Upper lobe of left lung (tissue), 6 donors: ENCODE measurements at regions not wholly inside any gene's neighbourhood (a gene's known extent, or its start where the extent isn't known, plus 50 kb on each side); places are given as distances from the start of the nearest gene placed in this dataset.
"Not testable (repeated sequence)": the region's sequence is repeated elsewhere in the genome, so short reads cannot be mapped to it uniquely, and the experiment has no call there.

Source experiments
- ATAC-seq, 2 donors: fragments of 200-7000 bp; cut with Tn5 transposase; one replicate each; pipeline ENCODE4 v1.9.1; 2022; ENCODE audit warnings: mild to moderate bottlenecking in 2 of 2, moderate library complexity in 2 of 2; ENCODE audit not compliant: low FRiP score in 2 of 2
- DNase-seq, 2 donors: peaks; one replicate each; pipeline ENCODE4 v3.0.0-alpha.2; 2019 to 2020
- H3K27ac ChIP-seq, 4 donors: fragments of 200-600 bp; sonication (generic); one replicate each; pipeline ENCODE4 v1.5.1; 2016 to 2019
- H3K27me3 ChIP-seq, 4 donors: fragments of 200-600 bp; sonication (generic); one replicate each; pipeline ENCODE4 v1.5.1; 2017 to 2019
- H3K36me3 ChIP-seq, 4 donors: fragments of 200-600 bp; sonication (generic); one replicate each; pipeline ENCODE4 v1.5.1; 2016 to 2019
- H3K4me1 ChIP-seq, 4 donors: fragments of 200-600 bp; sonication (generic); one replicate each; pipeline ENCODE4 v1.5.1; 2018 to 2019
- H3K4me3 ChIP-seq, 4 donors: fragments of 200-600 bp; sonication (generic); one replicate each; pipeline ENCODE4 v1.5.1; 2017 to 2019; ENCODE audit warnings: mild to moderate bottlenecking in 2 of 4, moderate library complexity in 1 of 4
- H3K9me3 ChIP-seq, 4 donors: fragments of 200-600 bp; sonication (generic); one replicate each; pipeline ENCODE4 v1.5.1; 2018 to 2019
- EP300 ChIP-seq, 4 donors: sonication (generic); formaldehyde crosslinking; IDR thresholded peaks; one replicate each; pipeline ENCODE4 v1.5.1; 2017; ENCODE audit warnings: antibody characterized with exemption in 4 of 4, control low read depth in 2 of 4
- POLR2A ChIP-seq, 4 donors: fragments of 450-650 bp; IDR thresholded peaks; one replicate each; pipeline ENCODE4 v1.5.1; 2016 to 2017; ENCODE audit warnings: antibody characterized with exemption in 4 of 4, mild to moderate bottlenecking in 2 of 4
- POLR2AphosphoS5 ChIP-seq, 2 donors: sonication (generic); formaldehyde crosslinking; IDR thresholded peaks; one replicate each; pipeline ENCODE4 v1.5.1; 2017; ENCODE audit warnings: antibody characterized with exemption in 2 of 2
- WGBS, 2 donors: methylation state at CpG; one replicate each; pipeline ENCODE4 v1.1.5; 2017 to 2018; 5-methylcytosine and 5-hydroxymethylcytosine counted together
- TF ChIP-seq, protein P1 (sequence below), 6 experiments: fragments of 450-650 bp in 4 of 6; fragments of 200-600 bp in 2 of 6; sonication (generic) in 2 of 6; IDR thresholded peaks; one replicate each; pipeline ENCODE4 v1.5.1; 2016 to 2019; ENCODE audit warnings: antibody characterized with exemption in 6 of 6
- donor health status: DM: no; HTN: no; CAD: no; lungs with moderate emphysema.
- donor health status: DM: no; HTN: yes; CAD: no; lungs with severe emphysema.

DNA sequence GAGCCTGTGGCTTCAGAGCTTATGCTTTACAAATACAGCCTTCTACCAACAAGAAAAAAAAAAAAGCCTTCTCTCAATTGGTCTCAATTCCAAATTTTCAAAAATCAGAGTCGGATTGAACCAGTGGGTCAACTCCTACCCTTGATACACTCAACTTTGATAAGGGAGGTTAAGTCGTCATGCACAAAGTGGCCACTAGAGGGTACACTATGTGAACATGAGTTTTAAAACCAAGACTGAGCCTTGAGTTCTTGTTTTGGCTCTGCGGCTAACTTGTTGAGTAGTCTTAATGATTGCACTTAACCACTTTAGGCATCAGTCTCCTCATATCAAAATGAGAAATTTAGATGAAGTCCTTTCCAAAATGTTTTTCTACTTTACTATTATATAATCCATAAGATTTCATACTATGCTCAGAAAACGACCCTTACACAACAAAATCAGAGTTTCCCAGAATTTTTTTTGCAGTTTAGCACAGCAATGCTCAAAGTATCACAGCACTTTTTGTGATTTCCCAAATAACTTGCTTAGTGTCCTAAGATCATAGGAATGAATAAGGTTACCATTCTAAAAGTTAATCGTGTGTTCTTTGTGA is 92.9 kb upstream of the MTAP start:
- no peaks in the 10 kb centered on the region for H3K27me3 ChIP-seq
- no peak for TF ChIP-seq EP300 (IDR thresholded peaks at IDR 0.05)
- TF ChIP-seq, protein P1, sequence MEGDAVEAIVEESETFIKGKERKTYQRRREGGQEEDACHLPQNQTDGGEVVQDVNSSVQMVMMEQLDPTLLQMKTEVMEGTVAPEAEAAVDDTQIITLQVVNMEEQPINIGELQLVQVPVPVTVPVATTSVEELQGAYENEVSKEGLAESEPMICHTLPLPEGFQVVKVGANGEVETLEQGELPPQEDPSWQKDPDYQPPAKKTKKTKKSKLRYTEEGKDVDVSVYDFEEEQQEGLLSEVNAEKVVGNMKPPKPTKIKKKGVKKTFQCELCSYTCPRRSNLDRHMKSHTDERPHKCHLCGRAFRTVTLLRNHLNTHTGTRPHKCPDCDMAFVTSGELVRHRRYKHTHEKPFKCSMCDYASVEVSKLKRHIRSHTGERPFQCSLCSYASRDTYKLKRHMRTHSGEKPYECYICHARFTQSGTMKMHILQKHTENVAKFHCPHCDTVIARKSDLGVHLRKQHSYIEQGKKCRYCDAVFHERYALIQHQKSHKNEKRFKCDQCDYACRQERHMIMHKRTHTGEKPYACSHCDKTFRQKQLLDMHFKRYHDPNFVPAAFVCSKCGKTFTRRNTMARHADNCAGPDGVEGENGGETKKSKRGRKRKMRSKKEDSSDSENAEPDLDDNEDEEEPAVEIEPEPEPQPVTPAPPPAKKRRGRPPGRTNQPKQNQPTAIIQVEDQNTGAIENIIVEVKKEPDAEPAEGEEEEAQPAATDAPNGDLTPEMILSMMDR (IDR thresholded peaks at IDR 0.05): peak; percentile 52 to 84 (median 71)

DNA sequence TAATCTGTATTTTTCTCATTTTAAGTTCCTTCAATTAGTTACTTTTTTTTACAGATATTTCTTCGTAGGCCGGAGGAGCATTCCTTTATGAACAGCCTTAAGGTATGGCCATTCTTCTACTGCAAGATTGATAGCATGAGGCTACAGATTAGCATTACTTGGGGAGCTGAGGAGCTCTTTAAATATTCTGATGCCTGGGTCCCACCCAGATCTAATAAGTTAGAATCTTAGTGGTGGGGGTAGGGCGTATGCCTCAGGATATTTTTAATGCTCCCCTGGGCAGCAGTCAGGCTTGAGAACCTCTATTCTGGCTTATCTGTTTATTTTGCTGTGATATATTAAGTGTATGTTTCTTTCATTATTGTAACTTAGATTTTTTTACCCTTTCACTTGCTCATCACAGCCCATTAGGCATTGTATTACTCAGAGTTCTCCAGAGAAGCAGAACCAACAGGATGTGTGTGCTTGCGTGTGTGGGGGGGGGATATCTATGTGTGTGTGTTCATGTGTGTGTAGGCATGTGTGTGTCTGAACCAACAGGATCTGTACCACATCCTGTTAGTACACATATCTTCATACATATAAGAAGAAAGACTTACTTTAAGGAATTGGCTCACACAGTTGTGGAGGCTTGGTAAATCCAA is 91.8 kb upstream of the MTAP start:
- DNase-seq: no peak
- 67 to 78% methylated on average over 4 of the region's 4 CpGs for WGBS, 2 donors
- ATAC-seq: no peak
- Histone ChIP-seq H3K27me3 (no peaks in the 10 kb centered on the region), H3K27ac (no peak overlapping the region), H3K4me3 (no peak overlapping the region), H3K36me3 (no peaks in the 10 kb centered on the region), H3K4me1 (no peaks in the 10 kb centered on the region), H3K9me3 (no peaks in the 10 kb centered on the region)
- TF ChIP-seq POLR2AphosphoS5 (IDR thresholded peaks at IDR 0.05) (no peak), EP300 (IDR thresholded peaks at IDR 0.05) (no peak), POLR2A (IDR thresholded peaks at IDR 0.05) (no peak)
- TF ChIP-seq, protein P1 (IDR thresholded peaks at IDR 0.05): no peak

More for the DNA sequence above, 92.9 kb upstream of the MTAP start:
- ATAC-seq: peak; percentile 80 to 85
- Histone ChIP-seq H3K36me3 (no peaks in the 10 kb centered on the region), H3K4me3 (no peak overlapping the region), H3K4me1 (no peaks in the 10 kb centered on the region), H3K9me3 (no peaks in the 10 kb centered on the region), H3K27ac (no peak overlapping the region)
- 41 to 55% methylated on average over 5 of the region's 5 CpGs for WGBS, 2 donors
- DNase-seq: peak in 1 of 2 donors; percentile 60

DNA sequence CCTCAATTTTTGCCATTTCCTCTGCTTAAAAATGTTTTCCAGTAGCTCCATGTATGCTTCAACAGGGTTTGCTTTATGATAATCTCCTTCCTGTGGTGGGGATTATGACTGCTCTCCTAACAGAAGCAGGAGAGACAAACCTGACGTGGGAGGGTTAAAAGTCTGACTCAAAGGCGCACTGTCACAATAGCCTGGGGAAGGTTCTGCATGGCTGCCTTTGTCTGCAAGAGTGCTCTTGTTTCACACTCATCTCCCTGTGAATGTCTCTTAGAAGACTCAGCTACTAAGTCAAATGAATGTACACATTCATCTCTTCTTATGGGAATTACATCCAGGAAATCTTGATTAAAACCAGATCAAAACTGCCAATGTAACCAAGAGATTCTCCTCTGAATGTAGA is 90.9 kb upstream of the MTAP start:
- Histone ChIP-seq H3K27ac (no peak overlapping the region), H3K4me1 (no peaks in the 10 kb centered on the region), H3K9me3 (no peaks in the 10 kb centered on the region), H3K4me3 (no peak overlapping the region), H3K36me3 (no peaks in the 10 kb centered on the region), H3K27me3 (no peaks in the 10 kb centered on the region)
- 59 to 76% methylated on average over 2 of the region's 2 CpGs for WGBS, 2 donors
- no peak for DNase-seq
- TF ChIP-seq, protein P1 (IDR thresholded peaks at IDR 0.05): no peak
- TF ChIP-seq POLR2A (IDR thresholded peaks at IDR 0.05) (no peak), POLR2AphosphoS5 (IDR thresholded peaks at IDR 0.05) (no peak), EP300 (IDR thresholded peaks at IDR 0.05) (no peak)
- ATAC-seq: no peak

DNA sequence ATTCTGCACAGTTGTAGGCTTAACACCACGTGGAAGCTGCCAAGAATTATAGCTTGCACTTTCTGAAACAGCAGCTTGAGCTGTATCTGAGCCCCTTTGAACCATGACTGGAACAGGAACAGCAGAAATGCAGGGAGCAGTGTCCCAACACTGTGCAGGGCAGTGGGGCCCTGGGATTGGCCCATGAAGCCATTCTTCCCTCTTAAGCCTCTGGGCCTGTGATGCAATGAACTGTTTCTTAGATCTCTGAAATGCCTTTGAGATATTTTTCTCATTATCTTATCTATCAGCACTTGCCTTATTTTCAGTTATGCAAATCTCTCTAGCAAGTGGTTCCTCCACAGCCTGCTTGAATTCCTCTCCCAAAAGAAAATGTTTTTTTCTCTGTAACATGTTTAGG is 87.0 kb upstream of the MTAP start:
- H3K36me3 ChIP-seq: no peaks in the 10 kb centered on the region
- H3K9me3 ChIP-seq: no peaks in the 10 kb centered on the region
- no peaks in the 10 kb centered on the region for H3K27me3 ChIP-seq
- ATAC-seq: no peak
- H3K4me3 ChIP-seq: no peak overlapping the region
- TF ChIP-seq EP300 (IDR thresholded peaks at IDR 0.05) (no peak), POLR2A (IDR thresholded peaks at IDR 0.05) (no peak), POLR2AphosphoS5 (IDR thresholded peaks at IDR 0.05) (no peak)
- TF ChIP-seq, protein P1 (IDR thresholded peaks at IDR 0.05): no peak
- H3K4me1 ChIP-seq: no peaks in the 10 kb centered on the region
- 29 to 33% methylated on average over 1 of the region's 1 CpG for WGBS, 2 donors
- no peak overlapping the region for H3K27ac ChIP-seq
- DNase-seq: no peak

DNA sequence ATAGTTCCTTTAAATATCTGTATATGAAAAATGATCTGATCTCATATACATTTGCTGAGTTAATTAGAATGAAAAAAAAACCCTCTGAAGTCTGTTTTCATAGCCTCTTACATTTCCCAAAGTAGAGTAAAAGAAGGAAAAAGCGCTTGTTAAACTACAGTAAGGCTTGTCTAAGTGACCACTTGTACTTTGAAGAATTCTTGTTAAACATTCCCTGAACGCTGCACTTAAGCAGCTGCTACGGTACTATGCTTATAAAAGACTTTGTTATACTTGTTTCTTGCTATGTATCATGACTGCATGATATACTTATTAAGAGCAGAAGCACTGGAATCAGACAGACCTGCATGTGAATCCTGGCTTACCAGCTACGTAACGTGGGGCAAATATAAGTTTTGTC is 81.7 kb upstream of the MTAP start:
- no peak for ATAC-seq
- Histone ChIP-seq H3K4me3 (no peak overlapping the region), H3K4me1 (no peaks in the 10 kb centered on the region), H3K9me3 (no peaks in the 10 kb centered on the region), H3K36me3 (no peaks in the 10 kb centered on the region), H3K27ac (no peak overlapping the region), H3K27me3 (no peaks in the 10 kb centered on the region)
- WGBS, 2 donors: 60 to 66% methylated on average over 5 of the region's 5 CpGs
- no peak for DNase-seq
- TF ChIP-seq, protein P1 (IDR thresholded peaks at IDR 0.05): no peak
- TF ChIP-seq POLR2A (IDR thresholded peaks at IDR 0.05) (no peak), POLR2AphosphoS5 (IDR thresholded peaks at IDR 0.05) (no peak), EP300 (IDR thresholded peaks at IDR 0.05) (no peak)

DNA sequence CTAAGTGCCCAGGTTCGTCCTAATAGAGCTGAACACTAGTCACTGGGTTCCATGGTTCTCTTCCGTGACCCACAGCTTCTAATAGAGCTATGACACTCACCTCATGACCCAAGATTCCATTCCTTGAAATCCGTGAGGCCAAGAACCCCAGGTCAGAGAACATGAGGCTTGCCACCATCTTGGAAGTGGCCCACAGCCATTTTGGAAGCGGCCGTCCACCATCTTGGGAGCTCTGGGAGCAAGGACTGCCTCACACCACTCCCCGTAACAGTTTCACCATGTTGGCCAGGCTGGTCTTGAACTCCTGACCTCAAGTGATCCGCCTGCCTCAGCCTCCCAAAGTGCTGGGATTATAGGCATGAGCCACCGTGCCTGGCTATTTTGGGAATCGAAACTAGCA is 75.0 kb upstream of the MTAP start:
- DNase-seq, H3K27me3 ChIP-seq: not testable (repeated sequence)
- 85 to 88% methylated on average over 9 of the region's 9 CpGs for WGBS, 2 donors

More for the DNA sequence above, 75.0 kb upstream of the MTAP start:
- not testable (repeated sequence) for ATAC-seq, H3K4me1 ChIP-seq, H3K9me3 ChIP-seq, H3K27ac ChIP-seq, H3K36me3 ChIP-seq, H3K4me3 ChIP-seq
